ENCODE measurements at regions not wholly inside any gene's neighbourhood (a gene's known extent, or its start where the extent isn't known, plus 50 kb on each side); places are given as distances from the start of the nearest gene placed in this dataset.
"Not testable (repeated sequence)": the region's sequence is repeated elsewhere in the genome, so short reads cannot be mapped to it uniquely, and the experiment has no call there.

DNA sequence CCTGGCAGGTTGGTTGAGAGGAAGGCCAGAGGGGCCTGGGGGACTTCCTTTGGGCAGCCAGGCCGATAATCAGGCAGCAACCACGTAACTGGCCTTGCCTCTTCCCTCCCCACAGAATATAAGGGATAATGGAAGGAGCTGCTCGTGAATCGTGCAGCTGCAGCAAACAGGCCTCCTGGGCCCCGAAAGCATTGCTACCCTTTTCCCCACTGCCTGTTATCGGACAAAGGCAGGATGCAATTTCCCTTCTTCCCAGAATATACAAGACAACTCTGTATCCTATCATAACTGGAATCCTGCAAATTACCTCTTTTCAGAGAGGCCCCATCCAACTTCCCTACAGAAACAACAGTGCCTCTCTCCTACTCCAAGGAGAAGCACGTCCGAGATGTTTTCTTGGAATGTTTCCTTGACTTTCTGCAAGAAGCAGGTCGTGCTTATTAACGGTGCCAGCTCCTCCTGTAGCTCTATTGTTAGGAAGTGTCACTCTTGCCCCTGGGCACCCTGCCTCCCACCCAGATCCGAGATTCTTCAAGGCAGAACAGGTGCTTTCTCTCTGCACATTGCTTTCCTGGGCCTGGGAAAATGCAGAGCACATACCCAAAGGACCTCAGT lies 106.0 kb upstream of the TIAM1 start:
- DNase-seq, result no peak

DNA sequence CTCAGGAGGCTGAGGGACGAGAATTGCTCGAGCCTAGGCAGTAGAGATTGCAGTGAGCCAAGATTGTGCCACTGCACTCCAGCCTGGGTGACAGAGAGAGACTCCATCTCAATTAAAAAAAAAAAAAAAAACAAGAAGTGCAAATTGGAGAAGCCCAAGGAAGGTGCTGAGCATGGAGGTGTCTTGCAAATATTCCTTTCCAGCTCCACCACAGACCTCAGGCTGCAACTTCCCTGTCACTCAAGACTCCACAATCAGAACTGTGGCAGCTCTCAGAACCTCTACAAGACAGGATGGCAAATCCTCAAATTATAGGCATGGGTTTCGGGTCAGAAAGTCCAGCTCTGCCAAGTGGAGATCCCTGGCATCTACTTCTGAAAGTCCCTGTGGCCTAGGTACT lies 104.4 kb upstream of the TIAM1 start:
- no peak for DNase-seq

DNA sequence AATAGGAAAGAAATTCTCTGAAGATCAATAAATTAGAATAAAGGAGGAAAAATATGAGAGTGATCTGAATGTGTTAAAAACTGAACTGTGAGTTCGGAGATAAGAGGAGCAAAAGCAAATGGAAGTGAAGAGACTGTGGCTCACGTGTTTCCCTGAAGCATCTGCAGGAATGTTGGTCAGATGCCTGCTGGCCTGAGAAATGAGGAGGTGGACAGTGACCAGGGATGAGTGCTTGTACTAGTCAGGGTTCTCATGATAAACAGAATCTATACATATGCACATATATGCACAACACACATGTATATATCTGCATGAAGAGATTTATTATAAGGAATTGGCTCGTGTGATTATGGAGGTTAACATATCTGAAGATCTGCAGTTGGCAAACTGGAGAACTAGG lies 103.4 kb upstream of the TIAM1 start:
- no peak for DNase-seq

DNA sequence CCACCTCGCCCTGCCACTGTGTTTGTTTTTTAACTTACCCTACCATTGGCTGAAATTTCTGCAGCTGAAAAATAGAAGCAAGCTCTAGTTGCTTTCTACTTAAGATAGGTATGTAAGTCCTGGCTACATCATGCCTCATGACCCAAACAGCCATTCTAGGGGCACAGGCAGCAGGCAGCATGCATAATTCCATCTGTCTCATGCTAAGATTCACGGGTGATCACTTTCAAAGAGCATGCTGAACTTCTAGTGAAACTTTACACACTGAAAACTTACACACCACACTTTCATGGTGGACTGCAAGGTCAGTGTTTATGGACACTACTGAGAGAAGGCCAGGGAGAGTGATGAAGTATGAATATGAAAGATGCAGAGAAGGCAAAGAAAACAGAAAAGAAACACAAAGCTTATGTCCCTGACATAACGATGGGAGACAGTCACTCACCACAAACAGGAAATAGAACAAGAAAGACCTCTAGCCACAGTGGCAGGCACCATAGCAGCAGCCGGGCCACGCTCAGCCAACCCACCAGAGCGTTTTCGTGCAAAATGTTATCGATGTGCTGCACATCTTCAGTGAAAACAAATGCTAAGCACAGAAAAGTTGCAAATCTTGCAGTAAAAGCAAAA lies 102.3 kb upstream of the TIAM1 start:
- peak; percentile 4 for DNase-seq

DNA sequence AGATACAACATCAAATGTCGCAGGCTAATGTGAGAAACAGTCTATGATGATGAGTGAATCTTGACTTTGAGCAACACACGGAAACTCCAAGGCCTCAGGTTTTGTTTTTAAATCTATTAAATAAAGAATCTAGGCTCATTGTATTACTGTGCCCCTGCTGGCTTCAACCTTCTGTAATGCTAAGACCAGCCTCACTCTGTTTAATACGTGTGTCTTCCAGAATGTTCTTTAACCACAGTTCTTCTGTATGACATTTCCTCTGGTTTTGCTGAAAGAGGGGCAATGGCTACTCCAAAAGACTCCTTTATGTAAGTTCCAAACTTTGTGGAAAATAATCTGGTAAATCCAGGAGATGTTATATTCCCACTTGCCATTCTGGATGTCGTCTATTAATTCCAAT lies 101.1 kb upstream of the TIAM1 start:
- no peak for DNase-seq

DNA sequence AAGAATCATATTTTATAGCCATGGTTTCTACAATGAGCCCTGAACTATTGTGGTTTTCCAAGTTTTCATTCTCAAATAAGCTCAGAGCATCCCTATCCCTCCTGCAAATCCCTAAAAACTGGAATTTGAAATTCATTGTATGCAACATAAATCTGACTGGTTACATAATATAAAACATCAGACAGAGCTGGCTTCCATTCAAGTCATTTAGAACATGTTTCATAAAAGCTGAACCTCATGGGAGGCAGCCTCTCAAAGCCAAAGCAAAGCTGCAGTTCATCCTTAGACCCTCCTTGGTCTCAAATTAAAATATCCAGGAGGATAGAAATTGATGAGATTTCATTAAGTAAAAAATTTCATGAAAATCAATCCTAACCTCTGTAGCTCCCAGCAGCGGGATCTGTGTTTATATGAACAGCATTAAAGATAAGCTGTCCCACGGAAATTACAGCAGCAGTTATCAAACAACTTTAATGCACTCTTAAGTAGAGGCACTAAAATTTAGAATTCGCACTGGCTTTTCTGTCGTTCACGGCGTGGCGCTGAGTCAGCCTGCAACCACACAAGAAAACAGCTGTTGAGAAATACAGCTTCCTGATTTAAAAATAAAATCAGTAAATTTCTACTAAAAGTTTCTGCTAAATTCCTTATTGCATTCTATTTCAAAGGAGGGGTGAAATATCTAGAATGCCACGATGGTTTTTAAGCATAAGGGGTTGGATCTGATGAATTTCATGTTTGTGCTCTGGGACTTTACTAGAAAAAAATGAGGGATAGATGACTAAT lies 99.9 kb upstream of the TIAM1 start:
- DNase-seq, result no peak

DNA sequence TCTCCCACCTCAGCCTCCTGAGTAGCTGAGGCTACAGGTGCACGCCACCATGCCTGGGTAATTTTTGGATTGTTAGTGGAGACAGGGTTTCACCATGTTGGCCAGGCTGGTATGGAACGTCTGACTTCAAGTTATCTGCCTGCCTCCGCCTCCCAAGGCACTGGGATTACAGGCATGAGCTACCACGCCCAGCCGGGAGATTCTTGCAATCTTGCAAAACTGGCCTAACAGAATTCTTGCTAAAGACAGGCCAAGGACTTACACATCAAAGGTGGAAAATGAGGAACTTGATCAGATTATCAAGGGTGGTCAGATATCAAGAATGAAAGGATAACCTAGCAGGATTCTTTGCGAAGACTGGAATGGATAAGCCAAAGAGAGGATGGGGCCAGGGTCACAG lies 98.3 kb upstream of the TIAM1 start:
- no peak for DNase-seq

DNA sequence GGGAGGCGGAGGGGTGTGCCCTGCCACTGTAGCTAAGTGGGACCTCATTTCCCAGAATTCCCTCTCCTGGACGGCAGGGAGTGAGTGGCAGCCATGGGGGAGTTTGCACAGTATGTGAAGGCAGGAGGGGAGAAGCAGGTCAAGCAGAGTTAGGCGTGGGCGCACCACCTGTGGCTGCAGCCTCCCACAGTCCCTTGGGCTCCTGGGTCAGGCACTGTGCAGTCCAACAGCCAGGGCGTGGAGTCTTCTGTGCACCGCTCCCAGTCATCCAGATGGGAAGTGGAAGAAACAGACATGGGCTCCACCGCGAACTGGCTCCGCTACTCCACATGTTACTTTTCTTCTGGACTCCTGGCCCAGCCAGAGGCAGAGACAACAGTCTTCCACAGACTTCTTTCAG lies 85.4 kb upstream of the TIAM1 start:
- DNase-seq, result no peak

DNA sequence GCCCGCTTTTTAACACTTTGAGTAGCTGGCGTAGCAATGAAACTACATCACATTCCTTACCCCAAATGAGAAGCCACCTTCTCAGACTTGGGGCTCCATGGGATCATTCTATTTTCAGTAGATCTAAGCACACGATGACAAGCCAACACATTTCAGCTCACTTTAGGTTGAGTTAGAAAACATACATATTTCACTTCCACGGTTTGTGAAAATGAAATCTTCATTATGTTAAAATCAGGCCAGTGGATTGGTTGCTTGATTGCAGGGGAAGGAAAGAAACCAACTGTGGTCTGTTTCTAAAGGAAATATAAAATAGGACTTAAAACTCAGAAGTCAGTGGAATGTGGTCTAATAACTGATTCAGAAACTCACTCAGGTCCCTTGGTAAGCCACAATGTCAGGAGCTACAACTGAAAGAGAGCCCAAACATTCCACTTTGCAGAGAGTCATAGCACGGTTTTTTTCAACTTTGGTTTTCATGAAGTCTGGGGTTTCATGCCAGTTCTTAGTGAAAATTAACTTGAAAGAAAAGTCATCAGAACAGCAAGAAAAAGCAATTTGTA lies 82.3 kb upstream of the TIAM1 start:
- DNase-seq, result no peak

DNA sequence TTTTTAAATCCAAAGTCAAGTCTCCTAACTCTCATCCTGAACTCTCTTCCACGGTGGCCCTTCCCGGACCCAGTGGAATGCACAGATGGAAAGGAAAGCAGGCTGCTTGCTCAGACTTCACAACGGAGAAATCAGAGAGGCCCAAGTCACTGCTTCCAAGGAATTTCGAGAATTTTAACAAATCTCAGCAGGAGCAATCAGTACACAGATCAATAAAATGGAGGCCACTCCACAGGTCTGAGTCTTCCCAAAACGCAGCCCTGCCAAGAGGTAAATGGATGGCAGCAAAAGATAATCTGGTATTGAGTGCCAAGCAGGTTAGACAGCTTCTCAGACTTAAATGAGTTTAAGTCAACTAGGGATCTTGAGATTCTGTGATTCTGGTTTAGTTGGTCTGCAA lies 81.1 kb upstream of the TIAM1 start:
- DNase-seq, result no peak

DNA sequence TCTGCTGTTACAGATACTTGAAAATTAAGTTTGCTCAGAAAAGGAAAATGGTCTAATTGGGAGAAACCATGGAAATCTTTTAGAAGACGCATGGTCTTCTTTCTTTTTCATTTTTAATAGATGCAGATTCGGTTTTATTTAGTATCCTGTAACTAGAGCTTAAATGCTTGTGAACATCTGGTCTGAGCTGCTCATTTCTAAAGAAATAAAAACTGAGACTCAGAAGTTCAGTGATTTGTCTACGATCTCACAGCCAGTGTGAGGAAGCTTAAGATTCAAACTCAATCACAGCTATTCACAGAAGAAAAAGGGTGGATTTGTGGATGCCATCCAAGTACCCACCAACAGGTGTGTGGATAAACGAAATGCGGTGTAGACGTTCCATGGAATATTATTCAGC lies 80.0 kb upstream of the TIAM1 start:
- no peak for DNase-seq

DNA sequence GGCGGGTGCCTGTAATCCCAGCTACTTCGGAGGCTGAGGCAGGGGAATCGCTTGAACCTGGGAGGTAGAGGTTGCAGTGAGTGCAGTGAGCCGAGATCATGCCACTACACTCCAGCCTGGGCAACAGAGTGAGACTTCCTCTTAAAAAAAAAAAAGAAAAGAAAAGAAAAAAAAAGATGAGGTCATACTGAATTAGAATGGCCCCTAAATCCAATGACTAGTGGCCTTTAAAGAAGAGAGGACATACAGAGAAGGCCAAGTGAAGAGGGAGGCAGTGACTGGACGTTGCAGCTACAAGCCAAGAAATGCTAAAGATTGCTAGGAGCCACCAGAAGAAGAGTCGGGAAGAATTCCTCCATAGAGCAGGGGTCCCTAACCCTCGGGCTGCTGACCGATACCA lies 76.9 kb upstream of the TIAM1 start:
- no peak for DNase-seq

DNA sequence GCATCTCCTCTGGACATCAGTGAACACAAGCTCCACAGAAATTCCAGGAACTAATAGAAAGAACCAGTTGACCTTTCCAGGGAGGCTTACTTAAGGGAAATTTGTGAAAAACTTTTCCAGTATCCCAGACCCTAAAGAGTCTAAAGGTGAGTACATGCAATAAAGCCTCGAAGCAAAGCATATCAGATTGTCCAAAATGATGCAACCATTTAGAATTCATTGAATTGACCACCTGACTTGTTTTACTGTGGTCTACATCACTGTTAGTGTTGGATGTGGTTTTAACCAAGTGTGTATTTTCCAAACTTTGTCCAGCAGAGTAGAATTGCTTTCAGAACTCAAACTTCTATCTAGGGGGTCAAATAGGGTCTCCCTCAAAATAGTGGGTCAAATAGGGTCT lies 76.3 kb upstream of the TIAM1 start:
- DNase-seq, result no peak

DNA sequence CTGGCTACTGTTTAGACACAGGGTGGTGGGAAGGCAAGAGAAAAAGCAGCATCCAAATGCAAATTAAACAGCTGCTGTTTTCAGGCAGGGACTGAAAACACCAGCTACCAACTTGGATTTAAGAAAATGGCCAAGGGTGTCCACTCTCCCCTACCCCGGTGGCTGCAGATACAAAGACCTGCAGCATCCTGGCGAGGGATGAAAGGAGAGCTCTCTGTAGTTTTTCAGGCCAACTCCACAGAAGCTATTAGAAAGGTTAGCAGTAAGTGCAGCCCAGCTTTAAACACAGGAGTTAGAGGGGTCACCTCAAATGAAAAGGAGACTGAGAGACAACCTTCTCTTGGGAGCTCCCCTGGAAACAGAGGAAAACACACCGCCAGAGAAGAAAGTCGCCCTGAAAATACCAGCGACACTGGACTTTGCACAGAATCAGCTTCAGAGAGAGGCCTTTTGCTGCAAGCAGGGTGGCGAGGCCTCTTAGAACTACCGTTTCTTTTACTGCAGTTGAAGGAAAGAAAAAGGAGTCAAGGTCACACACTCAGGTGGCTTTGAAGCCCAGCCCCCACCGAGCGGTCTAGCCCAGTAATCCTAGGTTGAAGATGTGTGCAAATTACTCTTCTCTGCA lies 74.4 kb upstream of the TIAM1 start:
- DNase-seq, result no peak

DNA sequence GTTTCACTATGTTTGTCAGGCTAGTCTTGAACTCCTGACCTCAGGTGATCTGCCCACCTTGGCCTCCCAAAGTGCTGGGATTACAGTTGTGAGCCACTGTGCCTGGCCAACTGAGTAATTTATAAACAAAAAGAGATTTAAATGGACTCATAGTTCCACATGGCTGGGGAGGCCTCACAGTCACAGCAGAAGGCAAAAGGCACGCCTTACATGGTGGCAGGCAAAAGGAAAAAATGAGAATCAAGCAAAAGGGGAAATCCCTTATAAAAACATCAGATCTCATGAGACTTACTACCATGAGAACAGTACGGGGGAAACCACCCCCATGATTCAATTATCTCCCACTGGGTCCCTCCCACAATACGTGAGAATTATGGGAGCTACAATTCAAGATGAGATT lies 73.2 kb upstream of the TIAM1 start:
- not testable (repeated sequence) for DNase-seq

DNA sequence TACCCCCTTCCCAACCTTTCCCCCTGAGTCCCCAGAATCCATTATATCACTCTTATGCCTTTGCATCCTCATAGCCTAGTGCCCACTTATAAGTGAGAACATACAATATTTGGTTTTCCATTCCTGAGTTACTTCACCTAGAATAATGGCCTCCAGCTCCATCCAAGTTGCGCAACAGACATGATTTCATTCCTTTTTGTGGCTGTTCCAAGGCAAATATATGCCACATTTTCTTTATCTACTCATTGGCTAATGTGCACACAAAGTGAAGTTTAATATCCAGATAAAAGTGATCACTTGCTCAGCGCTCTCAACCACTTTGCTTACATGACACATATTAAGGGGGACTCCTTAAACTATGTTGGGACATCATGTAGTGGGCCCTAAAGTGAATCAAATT lies 72.4 kb upstream of the TIAM1 start:
- no peak for DNase-seq

DNA sequence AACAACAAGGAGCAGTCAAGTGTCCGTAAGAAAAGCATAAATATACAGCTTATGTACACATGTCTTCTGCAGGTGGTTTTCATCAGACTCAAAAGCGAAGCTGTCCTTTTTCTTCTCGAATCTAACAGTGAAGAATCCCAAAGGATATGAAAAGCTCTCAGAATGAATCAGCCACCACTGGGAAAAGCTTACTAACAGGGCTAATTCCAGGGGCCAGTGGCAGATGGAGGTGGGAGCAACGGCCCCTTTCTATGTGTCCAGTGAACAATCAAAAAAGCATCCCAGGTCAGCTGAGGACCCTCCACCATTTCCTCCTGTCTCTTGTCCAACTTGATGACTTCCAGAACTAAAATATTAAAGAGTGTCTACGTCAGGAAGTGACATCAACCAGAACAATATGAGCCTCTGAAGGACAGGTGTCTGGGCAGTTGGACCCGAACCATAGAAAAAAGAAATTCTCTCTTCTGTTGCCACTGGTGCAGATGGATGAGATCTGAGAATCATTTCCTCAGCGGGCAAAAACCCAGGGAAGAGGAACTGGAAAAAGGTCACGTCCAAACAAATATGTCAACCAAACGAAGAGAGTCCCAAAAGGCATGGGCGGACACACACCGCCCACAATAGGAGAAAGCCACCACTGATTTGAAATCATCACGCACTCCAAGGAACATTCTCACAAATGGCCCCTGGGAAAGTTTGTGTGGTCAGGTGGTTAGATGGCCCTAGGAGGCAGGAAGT lies 70.4 kb upstream of the TIAM1 start:
- DNase-seq, result no peak

DNA sequence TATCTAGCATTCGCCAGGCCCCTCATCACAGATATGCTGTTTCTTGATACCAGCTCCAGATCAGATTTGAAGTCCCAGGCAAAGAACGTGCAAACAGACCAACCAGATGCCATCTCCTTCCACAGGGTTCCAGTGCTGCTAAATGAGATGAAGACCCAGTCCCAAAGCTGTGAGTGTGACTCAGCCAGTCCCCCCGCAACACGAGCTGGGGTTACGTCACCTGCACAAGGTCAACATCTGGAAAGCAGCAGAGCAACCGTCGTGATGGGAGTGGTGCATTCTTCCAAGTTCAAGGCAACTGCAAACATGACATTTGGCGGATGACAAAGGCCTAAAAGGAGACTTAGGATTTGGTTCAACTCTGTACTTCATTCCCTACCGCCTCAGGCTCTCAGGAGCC lies 69.6 kb upstream of the TIAM1 start:
- no peak for DNase-seq

DNA sequence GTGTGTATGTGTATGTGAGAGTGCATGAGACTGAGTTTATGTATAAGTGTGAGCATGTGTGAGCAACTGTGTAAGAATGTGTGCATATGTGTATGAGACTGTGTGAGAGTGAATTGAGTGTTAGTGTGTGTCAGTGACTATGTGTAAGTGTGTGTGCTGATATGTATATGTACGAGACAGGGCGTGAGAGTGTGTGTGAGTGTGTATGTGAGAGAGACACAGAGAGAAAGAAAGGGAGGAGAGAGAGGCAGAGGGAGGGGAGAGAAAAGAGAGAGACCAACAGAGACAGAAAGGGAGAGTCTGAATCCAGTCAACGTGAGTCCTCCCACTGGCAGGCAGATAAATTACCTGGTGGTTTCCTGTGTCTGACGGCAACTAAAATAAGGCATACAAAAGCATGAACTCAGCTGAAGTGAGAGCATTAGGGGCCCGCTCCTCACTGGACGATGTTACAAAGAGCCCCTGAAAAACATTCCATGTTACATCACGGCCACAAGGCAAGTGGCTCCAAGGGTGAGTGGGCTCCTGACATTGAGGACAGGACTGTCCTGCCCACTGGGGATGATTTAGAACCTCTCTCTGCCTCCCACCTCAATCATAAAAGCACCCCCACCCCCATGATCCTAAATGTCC lies 66.6 kb upstream of the TIAM1 start:
- DNase-seq, result no peak

DNA sequence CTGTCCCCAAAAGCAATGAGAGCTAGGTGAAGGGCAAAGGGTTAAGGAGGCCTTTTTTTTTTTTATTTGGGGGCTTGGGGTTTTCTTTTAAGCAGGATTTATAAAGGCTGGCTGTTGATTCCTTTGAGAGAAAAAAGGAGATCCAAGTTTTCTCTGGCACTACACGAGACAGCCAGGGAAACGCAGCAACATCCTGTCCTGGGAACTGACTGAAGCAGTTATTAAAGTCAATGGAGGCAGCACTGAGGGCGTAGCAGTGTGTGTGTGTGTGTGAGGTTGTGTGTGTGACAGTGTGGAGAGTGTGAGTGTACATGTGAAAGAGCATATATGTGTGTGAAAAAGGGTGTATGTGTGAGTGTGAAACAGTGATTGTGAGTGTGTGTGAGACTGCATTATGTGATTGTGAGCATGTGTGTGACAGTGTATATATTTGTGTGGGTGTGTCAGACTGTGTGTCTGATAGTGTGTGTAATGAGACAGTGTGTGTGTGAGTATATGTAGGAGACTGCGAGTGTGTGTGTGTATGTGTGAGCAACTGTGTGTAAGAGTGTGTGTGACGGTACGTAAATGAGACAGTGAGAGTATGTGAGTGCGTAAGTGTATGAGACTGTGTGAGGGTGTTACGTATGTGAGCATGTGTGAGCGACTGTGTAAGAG lies 65.9 kb upstream of the TIAM1 start:
- no peak for DNase-seq

DNA sequence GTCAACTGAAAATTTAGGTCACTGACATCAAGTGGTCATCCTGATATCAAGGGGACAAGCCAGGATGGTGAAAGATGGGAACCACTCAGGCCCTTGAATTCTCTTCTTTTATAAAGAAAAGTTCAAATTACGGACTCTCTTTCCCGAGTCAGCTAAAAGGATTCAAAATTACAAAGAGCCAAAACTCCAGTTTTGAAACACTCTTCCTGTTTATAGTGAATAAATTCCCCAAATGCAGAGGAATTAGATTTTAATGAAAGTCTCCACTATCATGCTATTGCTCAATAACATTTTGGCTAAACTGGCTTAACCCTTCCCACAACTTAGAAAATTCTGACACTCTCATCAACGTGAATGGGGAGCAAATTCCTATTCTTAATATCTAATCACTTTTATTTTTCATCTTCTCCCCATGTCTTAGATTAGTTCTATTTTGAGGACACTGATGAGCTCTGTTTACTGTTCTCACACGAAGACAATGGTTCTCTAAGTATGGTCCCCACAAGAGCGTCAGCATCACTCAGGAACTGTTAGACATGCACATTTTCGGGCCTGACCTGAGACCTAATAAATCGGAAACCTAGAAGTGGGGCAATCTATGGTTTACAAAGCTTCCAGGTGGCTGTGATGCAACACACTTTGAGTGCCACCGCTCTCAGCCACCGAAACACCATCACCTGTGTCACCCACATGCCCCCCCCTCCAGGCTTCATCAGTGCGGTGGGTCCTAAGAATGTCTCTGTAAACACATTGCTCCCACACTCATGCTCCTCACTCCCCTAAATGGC lies 64.4 kb upstream of the TIAM1 start:
- DNase-seq, result no peak

Data from activated T-cell treated with anti-CD3 and anti-CD28 coated beads for 4 hours (primary cell).